Kidney glomerular epithelial cell (primary cell): ENCODE measurements at regions not wholly inside any gene's neighbourhood (a gene's known extent, or its start where the extent isn't known, plus 50 kb on each side); places are given as distances from the start of the nearest gene placed in this dataset.

Source experiments
- DNase-seq: peaks from one replicate; lab custom pipeline; 2025; lab: John Stamatoyannopoulos, UW

DNA sequence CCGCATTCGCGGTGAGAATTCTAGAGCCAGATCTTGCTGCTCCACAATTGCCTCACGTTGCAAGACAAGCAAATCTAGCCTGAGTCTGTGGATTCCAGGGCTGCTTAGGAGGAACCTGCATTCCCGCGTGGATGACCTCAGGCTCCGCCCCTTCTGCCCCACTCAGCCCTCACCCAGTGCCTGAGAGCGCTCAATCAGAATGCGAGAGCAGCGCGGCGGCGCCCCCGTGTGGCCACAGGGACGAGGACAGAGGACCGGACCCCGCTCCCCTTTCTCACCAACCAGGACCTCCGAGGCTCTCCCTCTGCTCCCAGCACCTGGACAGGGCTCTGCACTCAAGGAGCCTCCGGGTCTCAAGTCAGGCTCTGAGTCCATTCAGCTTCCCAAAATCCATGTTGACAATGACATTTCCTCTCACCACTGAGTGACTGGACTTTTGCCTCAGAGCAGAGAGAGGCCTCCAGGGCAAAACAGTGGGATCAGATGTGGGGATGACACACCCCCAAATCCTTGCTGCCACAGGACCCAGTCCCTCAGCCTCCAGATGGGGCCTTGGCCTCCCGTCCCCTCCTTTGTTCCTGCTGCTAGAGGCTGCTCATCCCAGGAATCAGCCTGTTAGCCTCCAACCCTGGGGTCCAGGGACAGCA lies 52.0 kb downstream of the RPP21 start:
- peak; percentile 49 for DNase-seq

DNA sequence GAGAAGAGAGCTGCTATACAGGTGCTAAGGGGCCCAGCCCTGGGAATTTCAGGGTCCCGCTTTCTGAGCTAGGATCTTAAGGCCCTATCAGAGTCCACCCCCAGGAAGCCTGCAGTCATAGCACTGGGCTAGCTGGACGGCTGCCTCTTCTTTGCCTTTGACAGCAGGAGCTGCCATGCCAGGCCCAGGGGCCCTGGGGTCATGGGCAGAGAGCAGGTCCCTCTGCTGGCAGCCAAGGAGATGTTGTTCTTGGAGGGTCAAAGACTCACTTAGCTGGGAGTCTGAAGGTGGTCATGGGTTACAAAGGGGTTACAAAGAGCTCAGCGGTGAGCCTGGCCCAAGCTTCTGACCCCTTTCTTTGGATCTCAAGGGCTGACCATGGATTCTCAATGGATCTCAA lies 52.7 kb downstream of the RPP21 start:
- no peak for DNase-seq

DNA sequence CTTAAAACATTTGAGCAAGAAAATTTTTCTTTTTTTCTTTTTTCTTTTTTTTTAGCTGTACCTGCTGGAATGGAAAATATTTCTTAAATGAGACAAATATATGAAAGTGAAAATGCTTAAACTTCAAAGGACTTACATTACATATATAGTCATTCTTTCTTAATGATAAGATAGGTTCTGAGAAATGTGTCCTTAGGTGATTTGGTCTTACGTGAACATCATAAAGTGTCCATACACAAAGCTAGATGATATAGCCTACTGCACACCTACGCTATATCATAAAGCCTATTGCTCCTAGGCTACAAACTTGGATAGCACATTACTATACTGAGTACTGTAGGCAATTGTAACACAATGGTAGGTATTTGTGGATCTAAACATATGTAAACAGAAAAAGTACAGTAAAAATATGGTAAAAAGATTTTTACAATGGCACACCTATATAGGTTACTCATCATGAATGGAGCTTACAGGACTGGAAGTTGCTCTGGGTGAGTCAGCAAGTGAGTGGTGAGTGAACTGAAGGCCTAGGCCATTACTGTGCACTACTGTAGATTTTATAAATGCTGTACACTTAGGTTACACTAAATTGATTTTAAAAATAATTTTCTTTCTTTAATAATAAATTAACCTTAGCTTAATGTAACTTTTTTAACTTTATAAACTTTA lies 54.6 kb downstream of the RPP21 start:
- DNase-seq = no peak

DNA sequence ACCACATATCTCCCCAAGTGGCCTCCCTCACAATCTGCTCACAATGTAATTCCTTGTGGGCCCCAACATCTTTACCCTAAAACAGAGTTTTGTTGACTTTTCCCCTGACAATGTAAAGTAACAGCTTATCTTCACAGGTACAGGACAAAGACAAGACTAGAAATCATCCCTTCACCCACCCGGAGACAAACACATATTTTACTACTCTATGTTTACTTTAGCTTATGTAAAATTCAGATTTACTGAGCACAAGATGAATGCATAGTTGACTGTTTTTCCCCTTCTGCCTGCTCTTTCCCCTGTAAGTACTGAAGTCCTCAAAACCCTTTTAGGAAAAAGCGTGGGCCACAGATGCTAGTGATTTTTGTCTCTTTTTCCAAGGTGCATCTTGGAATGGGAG lies 61.0 kb downstream of the RPP21 start:
- DNase-seq = no peak

DNA sequence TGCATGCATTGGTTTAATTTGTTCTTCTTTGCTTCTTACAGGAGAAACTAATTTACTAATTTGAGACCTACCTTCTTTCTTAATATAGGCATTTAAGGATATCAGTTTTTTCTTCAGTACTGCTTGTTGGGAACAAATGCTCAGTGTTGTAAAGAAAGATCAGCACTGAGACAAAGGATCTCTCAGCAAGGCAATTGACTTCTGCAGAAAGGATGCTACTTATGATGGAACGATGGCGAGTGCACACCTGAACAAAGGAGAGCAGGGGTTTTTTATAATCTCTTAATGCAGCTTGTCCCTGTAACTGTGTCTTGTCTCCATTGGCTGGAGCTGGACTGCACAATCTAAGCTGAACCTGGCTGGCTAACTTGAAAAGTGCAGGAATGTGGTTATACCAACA lies 64.2 kb downstream of the RPP21 start:
- no peak for DNase-seq

DNA sequence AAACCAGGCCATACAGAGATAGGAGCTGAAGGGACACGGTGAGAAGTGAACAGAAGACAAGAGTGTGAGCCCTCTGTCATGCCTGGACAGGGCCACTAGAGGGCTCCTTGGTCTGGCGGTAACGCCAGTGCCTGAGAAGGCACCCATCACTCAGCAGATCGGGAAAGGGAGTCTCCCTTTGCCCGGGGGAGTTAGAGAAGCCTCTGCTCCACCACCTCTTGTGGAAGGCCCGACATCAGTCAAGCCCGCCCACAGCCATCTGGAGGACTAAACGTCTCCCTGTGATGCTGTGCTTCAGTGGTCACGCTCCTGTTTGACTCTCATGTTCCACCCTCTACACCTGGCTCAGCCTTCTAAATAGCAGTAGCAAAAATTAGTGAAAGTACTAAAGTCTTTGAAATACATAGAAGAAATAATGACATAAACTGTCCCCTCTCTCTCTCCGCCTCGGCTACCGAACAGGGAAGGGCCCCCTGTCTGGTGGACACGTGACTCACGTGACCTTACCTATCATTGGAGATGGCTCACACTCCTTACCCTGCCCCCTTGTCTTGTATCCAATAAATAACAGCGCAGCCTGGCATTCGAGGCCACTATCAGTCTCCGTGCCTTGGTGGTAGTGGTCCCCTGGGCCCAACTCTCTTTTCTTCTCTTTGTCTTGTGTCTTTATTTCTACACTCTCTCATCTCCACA lies 66.7 kb downstream of the RPP21 start:
- DNase-seq = peak; percentile 48

DNA sequence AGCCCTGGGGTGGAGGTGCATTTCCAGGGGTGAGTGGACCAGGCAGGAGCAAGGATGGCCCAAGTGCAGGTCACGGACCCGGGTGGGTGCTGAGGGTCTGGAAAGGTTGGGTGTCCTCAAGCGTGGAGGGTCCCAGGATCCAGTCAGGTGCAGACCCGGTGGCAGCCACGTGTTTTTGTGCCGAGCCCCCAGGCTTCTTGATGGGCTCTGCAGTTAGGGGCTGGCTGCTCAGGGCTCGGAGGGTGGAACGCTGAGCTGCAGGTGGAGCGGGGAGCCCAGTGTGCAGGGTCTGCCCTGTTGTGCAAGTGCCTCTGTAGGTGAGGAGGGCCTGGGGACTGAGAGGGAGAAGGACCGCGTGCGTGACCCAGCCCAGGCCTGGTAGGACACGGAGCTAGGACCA lies 70.9 kb upstream of the HLA-E start:
- DNase-seq = no peak

DNA sequence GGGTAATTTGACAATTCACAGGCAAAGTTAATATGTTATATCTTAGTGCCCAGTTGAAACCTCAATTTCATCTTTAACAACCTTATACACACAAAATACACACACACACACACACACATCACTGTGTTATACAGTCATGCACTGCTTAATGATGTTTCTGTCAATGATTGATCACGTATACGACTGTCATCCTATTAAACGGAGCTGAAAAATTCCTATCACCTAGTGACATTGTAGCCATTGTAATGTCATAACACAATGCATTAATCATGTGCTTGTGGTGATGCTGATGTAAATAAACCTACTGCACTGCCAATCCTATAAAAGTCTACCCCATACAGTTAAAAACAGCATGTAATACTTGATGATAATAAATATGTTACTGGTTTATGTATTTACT lies 64.8 kb upstream of the HLA-E start:
- DNase-seq = no peak
